SW 1271 (cell line): ENCODE measurements at regions not wholly inside any gene's neighbourhood (a gene's known extent, or its start where the extent isn't known, plus 50 kb on each side); places are given as distances from the start of the nearest gene placed in this dataset.
"Not testable (repeated sequence)": the region's sequence is repeated elsewhere in the genome, so short reads cannot be mapped to it uniquely, and the experiment has no call there.

Experiments used
- DNase-seq, 2 experiments: peaks; one replicate each; lab custom pipeline; 2025; lab: John Stamatoyannopoulos, UW

GRCh38 chr10:52368725-52369124 lies 54.6 kb downstream of the DKK1 start:
- no peak for DNase-seq

GRCh38 chr10:52374207-52374606 lies 60.1 kb downstream of the DKK1 start:
- DNase-seq, result not testable (repeated sequence)

GRCh38 chr10:52376694-52377354 lies 62.7 kb downstream of the DKK1 start:
- DNase-seq, result no peak

GRCh38 chr10:52378124-52378523 lies 64.0 kb downstream of the DKK1 start:
- no peak for DNase-seq

GRCh38 chr10:52379287-52379686 lies 65.2 kb downstream of the DKK1 start:
- no peak for DNase-seq

GRCh38 chr10:52383088-52383487 lies 69.0 kb downstream of the DKK1 start:
- DNase-seq, result no peak

- DNase-seq, result no peak
Measured at GRCh38 chr10:52387744-52388143, 73.7 kb downstream of the DKK1 start.

GRCh38 chr10:52390388-52390787 lies 76.3 kb downstream of the DKK1 start:
- no peak for DNase-seq

GRCh38 chr10:52391927-52392602 lies 78.0 kb downstream of the DKK1 start:
- DNase-seq, result no peak

GRCh38 chr10:52394246-52394645 lies 80.2 kb downstream of the DKK1 start:
- DNase-seq, result no peak

GRCh38 chr10:52400562-52400961 lies 86.5 kb downstream of the DKK1 start:
- no peak for DNase-seq

- not testable (repeated sequence) for DNase-seq
Measured at GRCh38 chr10:52403801-52404200, 89.7 kb downstream of the DKK1 start.

- no peak for DNase-seq
Measured at GRCh38 chr10:52409195-52409594, 95.1 kb downstream of the DKK1 start.

GRCh38 chr10:52409928-52410327 lies 95.8 kb downstream of the DKK1 start:
- no peak for DNase-seq

- no peak for DNase-seq
Measured at GRCh38 chr10:52410916-52411315, 96.8 kb downstream of the DKK1 start.

- no peak for DNase-seq
Measured at GRCh38 chr10:52419281-52419680, 105.2 kb downstream of the DKK1 start.

GRCh38 chr10:52420656-52421055 lies 106.6 kb downstream of the DKK1 start:
- DNase-seq, result no peak

- no peak for DNase-seq
Measured at GRCh38 chr10:52423369-52423768, 109.3 kb downstream of the DKK1 start.

GRCh38 chr10:52424341-52424740 lies 110.3 kb downstream of the DKK1 start:
- DNase-seq, result no peak

GRCh38 chr10:52434734-52435133 lies 120.7 kb downstream of the DKK1 start:
- DNase-seq, result no peak

- DNase-seq, result no peak
Measured at GRCh38 chr10:52436664-52437063, 122.6 kb downstream of the DKK1 start.

GRCh38 chr10:52437205-52437646 lies 123.1 kb downstream of the DKK1 start:
- no peak for DNase-seq

- no peak for DNase-seq
Measured at GRCh38 chr10:52438119-52438518, 124.0 kb downstream of the DKK1 start.
